ENCODE measurements at regions not wholly inside any gene's neighbourhood (a gene's known extent, or its start where the extent isn't known, plus 50 kb on each side); places are given as distances from the start of the nearest gene placed in this dataset.

GRCh38 chr5:83844449-83845068 is 123.9 kb upstream of the HAPLN1 start:
- no peak overlapping the region for H3K4me3 ChIP-seq (ENCODE audit: low read depth, low read length)
- TF ChIP-seq CTCF (IDR thresholded peaks at IDR 0.05; ENCODE audit: low read depth, low read length) (no peak), MYC (IDR thresholded peaks at IDR 0.05; ENCODE audit: low read depth, low read length) (no peak), MAX (IDR thresholded peaks at IDR 0.05; ENCODE audit: low read depth, low read length) (no peak), POLR2A (IDR thresholded peaks at IDR 0.05; ENCODE audit: extremely low read depth, insufficient read length) (no peak)
- DNase-seq (ENCODE audit: low read depth) = peak; percentile 22

GRCh38 chr5:83839788-83840187 is 119.1 kb upstream of the HAPLN1 start:
- H3K4me3 ChIP-seq (ENCODE audit: low read depth, low read length) = no peak overlapping the region
- no peak for TF ChIP-seq MYC (IDR thresholded peaks at IDR 0.05; ENCODE audit: low read depth, low read length)
- no peak for TF ChIP-seq CTCF (IDR thresholded peaks at IDR 0.05; ENCODE audit: low read depth, low read length)
- DNase-seq (ENCODE audit: low read depth) = no peak

GRCh38 chr5:83839256-83839655 is 118.6 kb upstream of the HAPLN1 start:
- no peak for DNase-seq (ENCODE audit: low read depth)
- TF ChIP-seq MAX (IDR thresholded peaks at IDR 0.05; ENCODE audit: low read depth, low read length) (no peak), POLR2A (IDR thresholded peaks at IDR 0.05; ENCODE audit: extremely low read depth, insufficient read length) (no peak), CTCF (IDR thresholded peaks at IDR 0.05; ENCODE audit: low read depth, low read length) (no peak), MYC (IDR thresholded peaks at IDR 0.05; ENCODE audit: low read depth, low read length) (no peak)
- no peak overlapping the region for H3K4me3 ChIP-seq (ENCODE audit: low read depth, low read length)

GRCh38 chr5:83837265-83837907 is 116.7 kb upstream of the HAPLN1 start:
- DNase-seq (ENCODE audit: low read depth) = no peak
- TF ChIP-seq MAX (IDR thresholded peaks at IDR 0.05; ENCODE audit: low read depth, low read length) (no peak), POLR2A (IDR thresholded peaks at IDR 0.05; ENCODE audit: extremely low read depth, insufficient read length) (no peak), MYC (IDR thresholded peaks at IDR 0.05; ENCODE audit: low read depth, low read length) (no peak), CTCF (IDR thresholded peaks at IDR 0.05; ENCODE audit: low read depth, low read length) (no peak)

GRCh38 chr5:83834306-83834705 is 113.7 kb upstream of the HAPLN1 start:
- TF ChIP-seq MAX (IDR thresholded peaks at IDR 0.05; ENCODE audit: low read depth, low read length) (no peak), MYC (IDR thresholded peaks at IDR 0.05; ENCODE audit: low read depth, low read length) (no peak), POLR2A (IDR thresholded peaks at IDR 0.05; ENCODE audit: extremely low read depth, insufficient read length) (no peak), CTCF (IDR thresholded peaks at IDR 0.05; ENCODE audit: low read depth, low read length) (no peak)
- H3K4me3 ChIP-seq (ENCODE audit: low read depth, low read length) = no peak overlapping the region
- DNase-seq (ENCODE audit: low read depth) = no peak

More at GRCh38 chr5:83837265-83837907, 116.7 kb upstream of the HAPLN1 start:
- H3K4me3 ChIP-seq (ENCODE audit: low read depth, low read length) = no peak overlapping the region

Data from NB4 (cell line).